MM.1S (cell line): ENCODE measurements at regions not wholly inside any gene's neighbourhood (a gene's known extent, or its start where the extent isn't known, plus 50 kb on each side); places are given as distances from the start of the nearest gene placed in this dataset.

ENCODE experiments used
- DNase-seq: peaks from one replicate; pipeline ENCODE4 v3.0.0-alpha.2; 2015
- H2AFZ ChIP-seq: fragments of 300-600 bp; sonication (generic); 2 replicates; pipeline ENCODE4 v1.6.0; 2016; ENCODE audit warnings: antibody characterized with exemption, low read length
- H3F3A ChIP-seq: fragments of 300-600 bp; sonication (generic); 2 replicates; pipeline ENCODE4 v1.6.1; 2016; ENCODE audit warnings: mild to moderate bottlenecking, antibody characterized with exemption, low read length, moderate library complexity, mixed read lengths; ENCODE audit not compliant: insufficient read depth
- H3K27ac ChIP-seq: fragments of 300-600 bp; sonication (generic); 2 replicates; pipeline ENCODE4 v1.5.1; 2016; ENCODE audit warnings: mild to moderate bottlenecking, low read length
- H3K27me3 ChIP-seq: fragments of 300-600 bp; sonication (generic); replicated peaks from 2 replicates; pipeline ENCODE4 v1.6.0; 2016; ENCODE audit warnings: low read length; ENCODE audit not compliant: insufficient read depth
- H3K36me3 ChIP-seq: fragments of 300-600 bp; sonication (generic); replicated peaks from 2 replicates; pipeline ENCODE4 v1.6.1; 2016; ENCODE audit warnings: mild to moderate bottlenecking, low read length, mixed read lengths; ENCODE audit not compliant: insufficient read depth
- H3K4me1 ChIP-seq: fragments of 300-600 bp; sonication (generic); 2 replicates; pipeline ENCODE4 v1.6.1; 2016; ENCODE audit warnings: low read length, mixed read lengths
- H3K4me2 ChIP-seq: fragments of 300-600 bp; sonication (generic); 2 replicates; pipeline ENCODE4 v1.6.0; 2016; ENCODE audit warnings: low read depth, low read length
- H3K4me3 ChIP-seq: fragments of 300-600 bp; sonication (generic); 2 replicates; pipeline ENCODE4 v1.5.1; 2016; ENCODE audit warnings: low read length, mixed read lengths
- H3K79me2 ChIP-seq: fragments of 300-600 bp; sonication (generic); 2 replicates; pipeline ENCODE4 v1.6.1; 2016; ENCODE audit warnings: mixed run types, low read length, mixed read lengths
- H3K9ac ChIP-seq: fragments of 300-600 bp; sonication (generic); 2 replicates; pipeline ENCODE4 v1.6.1; 2016; ENCODE audit warnings: low read length, mixed read lengths
- H3K9me2 ChIP-seq: fragments of 300-600 bp; sonication (generic); replicated peaks from 2 replicates; pipeline ENCODE4 v1.6.1; 2016; ENCODE audit warnings: mild to moderate bottlenecking, low read length, mixed read lengths; ENCODE audit not compliant: insufficient read depth
- H3K9me3 ChIP-seq: fragments of 300-600 bp; sonication (generic); replicated peaks from 2 replicates; pipeline ENCODE4 v1.6.1; 2016; ENCODE audit warnings: mild to moderate bottlenecking, low read length, mixed read lengths; ENCODE audit not compliant: insufficient read depth
- H4K20me1 ChIP-seq: fragments of 300-600 bp; sonication (generic); 2 replicates; pipeline ENCODE4 v1.6.1; 2016; ENCODE audit warnings: mild to moderate bottlenecking, low read length, moderate library complexity, mixed read lengths; ENCODE audit not compliant: insufficient read depth
- CTCF ChIP-seq: fragments of 300-600 bp; sonication (generic); IDR thresholded peaks from 2 replicates; pipeline ENCODE4 v1.5.1; 2016; ENCODE audit warnings: antibody characterized with exemption, low read length, mixed read lengths
- EZH2 ChIP-seq: fragments of 300-600 bp; sonication (generic); optimal IDR thresholded peaks from 2 replicates; pipeline ENCODE3; 2017; ENCODE audit warnings: low read depth, mild to moderate bottlenecking, antibody characterized with exemption, low read length, mixed read lengths
- EZH2phosphoT487 ChIP-seq: fragments of 300-600 bp; sonication (generic); IDR thresholded peaks from 2 replicates; pipeline ENCODE4 v1.6.1; 2018; ENCODE audit warnings: antibody characterized with exemption, low read length

DNA sequence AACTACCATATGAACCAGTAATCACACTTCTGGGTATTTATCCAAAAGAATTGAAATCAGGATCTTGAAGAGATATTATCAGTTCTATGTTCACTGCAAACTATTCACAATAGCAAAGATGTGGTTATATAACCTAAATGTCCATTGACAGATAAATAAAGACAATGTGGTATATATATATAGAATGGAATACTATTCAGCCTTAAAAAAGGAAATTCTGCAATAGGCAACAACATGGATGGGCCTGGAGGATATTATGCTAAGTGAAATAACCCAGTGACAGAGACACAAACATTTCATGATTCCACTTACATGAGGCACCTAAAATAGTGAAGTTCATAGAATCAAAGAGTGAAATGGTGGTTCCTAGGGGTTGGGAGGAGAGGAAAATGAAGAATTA lies 90.6 kb upstream of the CDK1 start:
- H3F3A ChIP-seq: no peaks in the 10 kb centered on the region
- H3K27ac ChIP-seq: no peak overlapping the region
- H3K9ac ChIP-seq: no peak overlapping the region
- no peaks in the 10 kb centered on the region for H3K9me2 ChIP-seq
- TF ChIP-seq EZH2: no peak
- no peak overlapping the region for H3K4me3 ChIP-seq
- H3K27me3 ChIP-seq: no peaks in the 10 kb centered on the region
- H3K9me3 ChIP-seq: no peaks in the 10 kb centered on the region
- no peak overlapping the region for H3K4me2 ChIP-seq
- H3K79me2 ChIP-seq: no peaks in the 10 kb centered on the region
- H2AFZ ChIP-seq: no peak overlapping the region
- H3K36me3 ChIP-seq: no peaks in the 10 kb centered on the region
- H4K20me1 ChIP-seq: no peaks in the 10 kb centered on the region
- no peaks in the 10 kb centered on the region for H3K4me1 ChIP-seq
- DNase-seq: no peak

- Histone ChIP-seq H3K9me2 (no peaks in the 10 kb centered on the region), H3K27ac (no peak overlapping the region), H3K9me3 (no peaks in the 10 kb centered on the region), H3K4me1 (no peaks in the 10 kb centered on the region), H3K4me2 (no peak overlapping the region), H3F3A (no peaks in the 10 kb centered on the region), H3K9ac (no peak overlapping the region), H3K27me3 (no peaks in the 10 kb centered on the region), H3K36me3 (no peaks in the 10 kb centered on the region), H3K79me2 (no peaks in the 10 kb centered on the region), H4K20me1 (no peaks in the 10 kb centered on the region), H3K4me3 (no peak overlapping the region), H2AFZ (no peak overlapping the region)
- DNase-seq: no peak
- TF ChIP-seq CTCF: no peak
Observed at GRCh38 chr10:60684091-60684490, 94.2 kb upstream of the CDK1 start.

DNA sequence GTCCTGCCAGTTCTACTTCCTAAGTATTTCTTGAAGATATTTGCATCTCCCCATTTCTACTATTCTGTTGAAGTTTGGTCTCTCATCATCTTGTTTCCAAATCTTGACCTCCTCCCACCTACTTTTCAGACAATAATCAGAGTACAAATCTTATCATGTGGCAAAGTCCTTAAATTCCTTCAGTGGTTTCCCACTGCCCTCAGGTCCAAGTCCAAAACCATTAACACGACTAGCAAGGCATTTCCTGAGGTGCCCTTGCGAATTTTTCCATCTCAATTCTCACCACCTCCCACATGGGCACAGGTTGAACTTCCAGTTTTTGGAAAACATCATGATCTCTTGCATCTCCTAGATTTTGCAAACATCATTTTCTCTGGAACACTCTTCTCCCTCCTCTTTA lies 97.2 kb upstream of the CDK1 start:
- Histone ChIP-seq H3F3A (no peaks in the 10 kb centered on the region), H3K4me2 (no peak overlapping the region), H3K27me3 (no peaks in the 10 kb centered on the region), H3K4me1 (no peaks in the 10 kb centered on the region), H4K20me1 (no peaks in the 10 kb centered on the region), H3K4me3 (no peak overlapping the region), H3K36me3 (no peaks in the 10 kb centered on the region), H3K27ac (no peak overlapping the region), H3K9me2 (no peaks in the 10 kb centered on the region), H2AFZ (no peak overlapping the region), H3K9me3 (no peaks in the 10 kb centered on the region), H3K79me2 (no peaks in the 10 kb centered on the region), H3K9ac (no peak overlapping the region)
- TF ChIP-seq EZH2 (no peak), CTCF (no peak), EZH2phosphoT487 (no peak)
- no peak for DNase-seq

- Histone ChIP-seq H3K9me2 (no peaks in the 10 kb centered on the region), H3K9me3 (no peaks in the 10 kb centered on the region), H3K27me3 (no peaks in the 10 kb centered on the region), H3K9ac (no peak overlapping the region), H2AFZ (no peak overlapping the region), H3K4me2 (no peak overlapping the region), H3K4me1 (no peaks in the 10 kb centered on the region), H3F3A (no peaks in the 10 kb centered on the region), H3K27ac (no peak overlapping the region), H3K79me2 (no peaks in the 10 kb centered on the region), H3K36me3 (no peaks in the 10 kb centered on the region), H3K4me3 (no peak overlapping the region), H4K20me1 (no peaks in the 10 kb centered on the region)
- DNase-seq: no peak
- TF ChIP-seq EZH2phosphoT487 (no peak), CTCF (no peak), EZH2 (no peak)
Observed at GRCh38 chr10:60679388-60679990, 98.8 kb upstream of the CDK1 start.
